ENCODE measurements at regions not wholly inside any gene's neighbourhood (a gene's known extent, or its start where the extent isn't known, plus 50 kb on each side); places are given as distances from the start of the nearest gene placed in this dataset.

DNA sequence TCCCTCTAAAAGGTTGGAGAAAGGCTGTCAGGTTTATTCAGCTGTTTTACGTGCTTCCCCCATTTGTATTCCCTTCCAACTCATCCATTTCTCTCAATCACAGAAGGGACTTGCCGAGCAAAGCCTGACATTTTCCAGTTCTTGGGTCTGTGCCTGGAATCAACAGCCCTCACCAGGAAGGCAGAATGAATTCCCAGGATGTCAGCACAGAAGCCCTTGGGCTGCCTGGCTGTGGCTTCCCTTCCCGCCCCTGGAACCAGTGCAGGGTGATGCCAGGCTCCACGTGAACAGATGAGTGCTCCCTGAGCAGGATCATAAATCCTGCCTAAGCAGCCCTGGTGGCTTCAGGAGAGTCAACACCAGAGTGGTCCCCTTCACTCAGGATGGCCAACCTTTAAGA is 86.1 kb upstream of the CD83 start:
- no peak overlapping the region for H3K27ac Mint-ChIP-seq
- no peak for DNase-seq
- peaks cover 49% of the 10 kb centered on the region for H3K27me3 Mint-ChIP-seq
- H3K4me1 Mint-ChIP-seq (ENCODE audit: low read depth), result no peaks in the 10 kb centered on the region
- H3K9me3 Mint-ChIP-seq, result no peaks in the 10 kb centered on the region
- H3K4me3 Mint-ChIP-seq, result no peak overlapping the region
- no peaks in the 10 kb centered on the region for H3K36me3 Mint-ChIP-seq (ENCODE audit: low read depth)

DNA sequence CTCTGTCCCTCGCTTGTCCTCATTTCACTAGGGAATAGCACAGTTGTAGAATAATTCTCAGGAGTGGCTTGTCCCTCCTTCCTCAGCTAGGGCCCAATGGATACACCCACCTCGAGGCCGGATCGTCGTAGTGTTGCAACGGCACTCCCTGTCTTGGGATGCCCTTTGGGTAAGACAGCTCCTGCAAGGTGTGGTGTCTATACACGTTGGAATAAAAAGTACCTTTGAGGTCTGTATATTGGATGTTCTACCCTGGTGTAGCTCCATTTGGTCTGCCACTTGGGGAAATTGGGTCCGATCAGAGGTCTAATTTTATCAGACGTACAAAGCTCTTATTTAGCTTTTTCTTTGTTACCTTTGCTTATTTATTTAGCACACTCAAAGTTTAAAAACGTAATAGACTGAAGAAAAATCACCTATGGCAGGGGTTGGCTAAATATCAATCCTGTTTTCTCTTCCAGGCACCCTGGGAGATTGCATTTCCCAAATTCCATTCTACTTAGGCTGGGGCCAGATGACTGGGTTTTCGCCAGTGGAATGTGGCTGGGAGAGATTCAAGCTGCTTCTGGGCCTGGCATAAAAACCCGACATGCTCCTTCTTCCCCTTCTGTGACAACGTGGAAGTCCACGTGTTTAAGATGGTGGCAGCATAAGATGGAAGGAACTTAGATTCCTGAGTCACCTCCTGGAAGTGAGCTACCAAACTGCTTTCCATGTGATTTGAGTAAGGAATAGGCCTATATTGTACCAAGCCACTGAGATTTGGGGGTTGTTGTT is 82.3 kb upstream of the CD83 start:
- Mint-ChIP-seq H3K4me1 (ENCODE audit: low read depth) (peaks cover 3% of the 10 kb centered on the region), H3K27ac (no peak overlapping the region), H3K27me3 (peaks cover 50% of the 10 kb centered on the region), H3K9me3 (no peaks in the 10 kb centered on the region), H3K4me3 (no peak overlapping the region), H3K36me3 (ENCODE audit: low read depth) (no peaks in the 10 kb centered on the region)
- no peak for DNase-seq

DNA sequence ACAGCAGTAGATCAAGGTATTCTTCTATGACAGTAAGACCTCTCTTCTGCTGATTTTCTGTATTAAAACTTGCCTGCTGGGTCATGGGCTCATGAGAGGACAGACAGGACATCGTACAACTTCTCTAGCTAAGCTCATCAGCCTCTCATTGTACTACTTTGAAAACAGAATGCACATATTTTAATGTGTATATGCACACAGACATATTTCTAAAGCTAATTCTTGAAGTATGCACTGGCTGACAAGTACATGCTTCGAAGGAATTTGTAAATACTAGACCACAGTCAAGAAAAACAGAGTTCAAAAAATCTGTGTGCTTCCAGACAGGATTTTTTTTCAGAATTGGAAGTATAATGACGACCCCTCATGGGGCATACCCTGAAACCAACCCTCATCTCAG is 81.7 kb upstream of the CD83 start:
- Mint-ChIP-seq H3K4me3 (no peak overlapping the region), H3K9me3 (no peaks in the 10 kb centered on the region), H3K36me3 (ENCODE audit: low read depth) (no peaks in the 10 kb centered on the region), H3K4me1 (ENCODE audit: low read depth) (peaks cover 3% of the 10 kb centered on the region), H3K27me3 (peaks cover 49% of the 10 kb centered on the region), H3K27ac (no peak overlapping the region)
- no peak for DNase-seq

DNA sequence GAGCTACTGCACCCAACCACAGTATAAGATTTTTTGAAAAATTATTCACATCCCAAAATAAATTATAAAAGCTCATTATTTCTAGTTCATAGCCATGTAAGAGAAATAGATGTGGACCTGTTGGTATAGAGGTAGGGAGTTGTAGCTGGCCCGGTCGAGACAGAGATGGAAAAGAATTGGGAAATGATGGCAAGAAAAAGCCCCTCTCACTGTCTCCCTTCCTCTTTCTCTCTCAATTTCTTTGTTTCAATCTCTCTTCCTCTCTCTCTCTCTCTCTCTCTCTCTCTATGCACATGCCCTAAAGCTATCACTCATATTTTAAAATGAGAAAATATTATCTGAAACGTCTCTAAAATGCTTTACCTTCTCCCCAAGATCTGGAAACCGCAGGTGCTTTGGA is 80.7 kb upstream of the CD83 start:
- peaks cover 3% of the 10 kb centered on the region for H3K4me1 Mint-ChIP-seq (ENCODE audit: low read depth)
- no peaks in the 10 kb centered on the region for H3K9me3 Mint-ChIP-seq
- H3K27me3 Mint-ChIP-seq, result peaks cover 52% of the 10 kb centered on the region
- no peaks in the 10 kb centered on the region for H3K36me3 Mint-ChIP-seq (ENCODE audit: low read depth)
- DNase-seq, result no peak
- no peak overlapping the region for H3K4me3 Mint-ChIP-seq
- no peak overlapping the region for H3K27ac Mint-ChIP-seq

DNA sequence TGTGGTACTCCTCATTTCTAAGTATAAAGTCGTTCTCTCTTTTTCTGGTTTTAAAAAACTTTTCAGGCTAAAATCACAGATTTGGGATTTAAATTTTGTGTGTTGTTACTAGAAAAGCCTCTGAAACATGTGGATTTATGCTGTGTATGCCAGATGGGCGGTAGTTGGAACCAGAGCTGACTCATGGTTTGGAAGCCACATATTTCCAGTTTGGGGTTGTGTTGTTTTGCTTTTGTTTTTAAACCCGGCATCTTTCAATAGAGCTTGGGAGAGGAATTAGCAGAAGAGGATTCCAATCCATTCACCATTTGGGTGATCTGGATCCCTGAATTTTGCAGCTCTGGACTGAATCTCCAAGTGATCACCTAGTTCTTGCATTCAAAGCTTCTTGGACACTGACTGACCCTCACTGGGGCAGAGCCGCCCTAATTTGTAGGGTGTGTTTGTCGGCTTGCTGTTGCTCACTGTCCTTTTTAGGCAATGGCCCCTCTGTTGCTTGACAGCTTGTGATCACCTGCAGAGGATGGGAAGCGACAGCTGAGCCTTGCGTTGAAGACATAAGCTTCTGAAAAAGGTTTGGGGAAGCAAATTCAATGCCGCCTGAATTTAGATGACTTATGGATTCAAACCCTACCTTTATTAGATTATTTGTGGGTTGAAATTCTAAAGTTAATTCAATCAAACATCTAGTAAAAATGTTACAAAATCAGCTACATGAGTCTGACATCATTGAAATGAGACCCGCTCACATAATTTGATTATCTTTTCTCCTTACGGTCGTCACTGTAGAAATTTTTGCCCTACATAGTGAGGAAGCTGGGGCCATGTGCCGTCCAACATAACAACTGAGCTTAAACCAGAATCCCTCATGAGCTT is 79.9 kb upstream of the CD83 start:
- DNase-seq, result no peak
- H3K4me3 Mint-ChIP-seq, result no peak overlapping the region
- H3K4me1 Mint-ChIP-seq (ENCODE audit: low read depth), result peaks cover 3% of the 10 kb centered on the region
- peaks cover 52% of the 10 kb centered on the region for H3K27me3 Mint-ChIP-seq
- no peaks in the 10 kb centered on the region for H3K9me3 Mint-ChIP-seq
- no peak overlapping the region for H3K27ac Mint-ChIP-seq
- H3K36me3 Mint-ChIP-seq (ENCODE audit: low read depth), result no peaks in the 10 kb centered on the region

DNA sequence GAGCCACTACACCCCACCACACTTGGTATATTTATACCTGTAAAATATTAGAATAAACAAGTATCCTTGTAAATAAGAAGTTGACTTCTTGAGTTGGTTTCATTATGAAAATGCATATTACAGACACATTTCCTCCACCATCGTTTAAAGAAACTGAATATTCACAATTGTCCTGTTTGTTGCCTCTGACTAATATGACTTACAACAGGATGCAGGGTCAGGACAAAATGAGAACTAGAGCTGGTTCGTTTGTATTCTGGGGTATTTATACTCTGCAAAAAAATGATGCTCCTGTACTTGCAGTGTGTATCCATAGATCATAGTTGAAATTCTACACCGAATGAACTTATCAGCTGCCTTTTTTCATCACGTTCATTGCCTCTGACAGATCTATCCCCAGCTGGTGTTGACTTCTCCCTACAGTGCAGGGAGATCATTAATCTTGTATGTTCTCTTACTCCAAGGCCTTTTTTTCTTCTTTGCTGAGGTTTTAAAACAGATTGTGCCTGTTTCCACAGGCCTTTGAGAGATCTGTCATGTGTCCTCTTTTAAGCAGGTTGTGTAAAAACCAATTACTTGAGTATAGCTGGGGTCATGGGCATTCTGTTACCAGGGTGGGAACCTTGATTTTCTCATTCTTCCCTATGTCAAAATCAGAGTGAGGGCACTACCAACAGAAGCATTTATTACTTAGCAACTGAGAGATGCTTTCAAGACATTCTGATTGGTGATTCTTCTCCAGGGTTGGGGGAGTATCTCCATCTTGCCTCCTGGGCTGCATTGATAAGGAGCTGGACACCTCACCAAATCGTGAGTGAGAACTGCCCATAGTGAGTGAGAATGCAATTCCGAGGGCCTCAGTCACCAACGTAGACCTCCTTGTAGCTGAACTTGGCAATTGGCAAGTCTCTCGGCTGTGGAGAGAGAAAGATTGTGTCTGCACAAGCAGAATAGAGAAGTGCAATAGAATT is 78.8 kb upstream of the CD83 start:
- DNase-seq, result no peak
- no peak overlapping the region for H3K27ac Mint-ChIP-seq
- H3K27me3 Mint-ChIP-seq, result peaks cover 55% of the 10 kb centered on the region
- H3K9me3 Mint-ChIP-seq, result no peaks in the 10 kb centered on the region
- no peak overlapping the region for H3K4me3 Mint-ChIP-seq
- peaks cover 3% of the 10 kb centered on the region for H3K4me1 Mint-ChIP-seq (ENCODE audit: low read depth)
- H3K36me3 Mint-ChIP-seq (ENCODE audit: low read depth), result no peaks in the 10 kb centered on the region

DNA sequence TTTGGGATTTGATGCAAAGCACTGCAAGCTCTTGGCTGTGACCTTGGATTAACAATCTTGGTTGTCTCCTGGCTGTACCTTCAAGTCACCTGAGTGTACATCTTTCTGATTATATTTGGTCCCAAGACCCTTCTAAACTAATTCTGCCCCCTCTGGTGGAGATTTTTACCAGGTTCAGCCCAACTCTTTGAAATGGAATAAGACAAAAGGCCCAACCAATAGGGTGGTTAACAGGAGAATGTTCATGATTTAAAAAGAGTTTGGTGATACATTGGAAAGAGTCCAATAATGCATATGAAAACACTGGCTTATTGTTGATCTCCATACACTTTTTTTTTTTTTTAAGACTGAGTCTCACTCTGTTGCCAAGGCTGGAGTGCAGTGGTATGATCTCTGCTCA is 77.5 kb upstream of the CD83 start:
- peaks cover 3% of the 10 kb centered on the region for H3K4me1 Mint-ChIP-seq (ENCODE audit: low read depth)
- no peaks in the 10 kb centered on the region for H3K36me3 Mint-ChIP-seq (ENCODE audit: low read depth)
- H3K27ac Mint-ChIP-seq, result no peak overlapping the region
- H3K27me3 Mint-ChIP-seq, result peaks cover 49% of the 10 kb centered on the region
- DNase-seq, result no peak
- H3K9me3 Mint-ChIP-seq, result no peaks in the 10 kb centered on the region
- H3K4me3 Mint-ChIP-seq, result no peak overlapping the region

DNA sequence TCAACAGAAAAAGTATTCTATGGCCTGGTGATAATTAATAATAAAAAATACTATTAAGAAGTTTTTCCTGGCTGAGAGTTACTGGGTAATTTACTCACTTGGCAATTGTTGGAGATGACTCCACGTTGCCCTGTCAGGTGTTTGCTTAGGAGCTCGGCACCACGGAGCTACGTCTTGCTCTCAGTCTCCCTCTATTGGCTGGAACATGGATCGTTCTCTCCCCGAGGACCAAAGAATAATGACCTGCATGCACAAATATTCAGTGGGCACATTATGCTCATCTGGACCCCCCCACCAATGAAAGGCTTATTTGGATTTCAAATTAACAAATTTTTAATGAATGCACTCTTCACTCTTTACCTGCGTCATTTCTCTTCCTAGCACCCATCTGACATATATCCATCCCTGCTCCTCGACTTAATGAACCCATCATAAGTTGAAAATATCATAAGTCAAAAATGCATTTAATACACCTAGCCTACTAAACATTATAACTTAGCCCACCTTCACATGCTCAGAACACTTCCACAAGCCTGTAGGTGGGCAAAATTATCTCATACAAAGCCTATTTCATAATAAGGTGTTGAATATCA is 71.0 kb upstream of the CD83 start:
- Mint-ChIP-seq H3K36me3 (ENCODE audit: low read depth) (no peaks in the 10 kb centered on the region), H3K4me3 (no peak overlapping the region), H3K27me3 (peaks cover 29% of the 10 kb centered on the region), H3K4me1 (ENCODE audit: low read depth) (no peaks in the 10 kb centered on the region), H3K9me3 (no peaks in the 10 kb centered on the region), H3K27ac (no peak overlapping the region)
- DNase-seq, result peak; percentile 42

DNA sequence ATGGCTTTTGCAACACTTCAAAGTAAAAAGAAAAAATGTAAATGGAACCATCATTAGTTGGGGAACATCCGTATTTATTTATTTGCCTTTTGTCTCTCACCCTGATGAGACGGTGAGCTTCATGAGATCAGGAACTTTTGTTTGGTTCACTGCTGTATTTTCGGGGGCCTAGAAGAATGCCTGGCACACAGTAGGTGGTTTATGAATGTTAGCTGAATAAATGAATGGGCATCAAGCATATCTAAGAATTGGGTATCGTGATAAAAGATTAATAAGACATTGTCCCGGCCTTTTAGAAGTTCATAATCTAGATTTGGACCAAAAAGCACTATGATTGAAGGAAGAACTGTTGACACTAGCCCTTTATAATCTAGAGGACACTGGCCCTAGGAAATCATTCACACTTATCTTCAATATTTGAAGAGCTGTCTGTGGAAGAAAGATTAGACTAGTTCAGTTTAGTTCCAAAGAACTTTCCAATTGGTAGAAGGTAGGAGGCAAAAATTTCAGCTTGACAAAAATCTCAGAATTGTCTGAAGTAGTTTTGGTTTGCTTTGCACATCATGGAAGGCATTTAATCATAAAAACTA is 70.3 kb upstream of the CD83 start:
- no peaks in the 10 kb centered on the region for H3K36me3 Mint-ChIP-seq (ENCODE audit: low read depth)
- peaks cover 29% of the 10 kb centered on the region for H3K27me3 Mint-ChIP-seq
- no peaks in the 10 kb centered on the region for H3K9me3 Mint-ChIP-seq
- no peak overlapping the region for H3K27ac Mint-ChIP-seq
- H3K4me1 Mint-ChIP-seq (ENCODE audit: low read depth), result no peaks in the 10 kb centered on the region
- DNase-seq, result no peak
- no peak overlapping the region for H3K4me3 Mint-ChIP-seq

DNA sequence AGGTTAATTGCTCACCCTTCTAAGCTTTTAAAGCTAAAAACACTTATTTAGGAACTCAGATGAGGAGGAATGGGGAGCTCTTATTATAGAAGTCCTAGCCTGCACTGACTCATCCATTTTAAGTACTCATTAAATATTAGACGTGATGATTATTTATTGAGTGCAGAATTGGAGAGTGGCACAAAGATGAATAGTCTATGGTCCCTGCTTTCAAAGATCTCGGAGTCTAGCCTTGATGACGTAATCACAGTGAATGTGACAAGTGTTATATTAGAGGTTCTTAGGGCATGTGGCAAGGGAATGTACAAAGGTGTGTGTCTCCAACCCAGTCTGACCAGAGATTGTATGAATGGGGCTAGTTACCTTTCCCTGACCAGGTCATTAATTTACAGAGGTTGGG is 68.7 kb upstream of the CD83 start:
- H3K9me3 Mint-ChIP-seq, result no peaks in the 10 kb centered on the region
- peaks cover 23% of the 10 kb centered on the region for H3K27me3 Mint-ChIP-seq
- DNase-seq, result no peak
- no peak overlapping the region for H3K4me3 Mint-ChIP-seq
- no peaks in the 10 kb centered on the region for H3K36me3 Mint-ChIP-seq (ENCODE audit: low read depth)
- H3K4me1 Mint-ChIP-seq (ENCODE audit: low read depth), result no peaks in the 10 kb centered on the region
- H3K27ac Mint-ChIP-seq, result no peak overlapping the region

DNA sequence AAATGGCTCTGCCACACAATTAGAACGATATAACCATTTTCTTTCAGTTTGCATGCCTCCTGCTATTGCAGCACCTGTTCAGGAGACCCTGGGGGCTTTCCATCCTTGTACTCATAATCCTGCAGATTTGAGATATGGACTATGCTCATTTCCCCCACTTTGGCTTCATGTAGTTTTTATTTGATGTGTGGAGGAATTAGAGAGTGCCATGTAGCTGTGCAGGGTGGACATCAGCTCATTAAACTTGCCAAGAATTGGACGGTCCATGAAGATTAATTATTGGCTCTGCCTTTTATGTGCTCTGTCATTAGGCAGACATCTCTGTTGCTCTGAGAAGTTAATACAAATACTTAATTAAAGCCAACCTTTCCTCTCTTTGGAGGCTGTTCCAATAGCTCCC is 66.2 kb upstream of the CD83 start:
- Mint-ChIP-seq H3K27ac (no peak overlapping the region), H3K27me3 (peaks cover 13% of the 10 kb centered on the region), H3K9me3 (no peaks in the 10 kb centered on the region), H3K4me1 (ENCODE audit: low read depth) (no peaks in the 10 kb centered on the region), H3K36me3 (ENCODE audit: low read depth) (no peaks in the 10 kb centered on the region), H3K4me3 (no peak overlapping the region)
- DNase-seq, result no peak

DNA sequence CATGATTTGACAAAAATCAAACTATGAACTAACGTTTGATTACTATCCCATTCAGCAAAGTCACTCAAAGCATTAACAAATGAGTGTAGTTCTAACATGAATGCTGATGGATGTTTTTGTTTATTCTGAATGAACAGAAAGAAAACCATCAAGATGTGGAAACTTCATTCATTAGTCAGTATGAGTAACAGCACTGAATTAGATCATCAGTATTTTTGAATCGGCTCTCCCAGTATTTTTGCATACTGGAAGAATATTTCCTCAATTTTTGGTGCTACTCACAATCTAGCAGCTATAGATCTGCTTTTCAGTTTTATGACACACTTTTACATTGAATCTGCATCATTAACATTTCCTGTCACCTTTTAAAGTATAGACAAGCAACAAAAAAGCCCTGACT is 63.8 kb upstream of the CD83 start:
- Mint-ChIP-seq H3K4me1 (ENCODE audit: low read depth) (no peaks in the 10 kb centered on the region), H3K4me3 (no peak overlapping the region), H3K27ac (no peak overlapping the region), H3K36me3 (ENCODE audit: low read depth) (no peaks in the 10 kb centered on the region), H3K9me3 (no peaks in the 10 kb centered on the region), H3K27me3 (peaks cover 23% of the 10 kb centered on the region)
- DNase-seq, result no peak

DNA sequence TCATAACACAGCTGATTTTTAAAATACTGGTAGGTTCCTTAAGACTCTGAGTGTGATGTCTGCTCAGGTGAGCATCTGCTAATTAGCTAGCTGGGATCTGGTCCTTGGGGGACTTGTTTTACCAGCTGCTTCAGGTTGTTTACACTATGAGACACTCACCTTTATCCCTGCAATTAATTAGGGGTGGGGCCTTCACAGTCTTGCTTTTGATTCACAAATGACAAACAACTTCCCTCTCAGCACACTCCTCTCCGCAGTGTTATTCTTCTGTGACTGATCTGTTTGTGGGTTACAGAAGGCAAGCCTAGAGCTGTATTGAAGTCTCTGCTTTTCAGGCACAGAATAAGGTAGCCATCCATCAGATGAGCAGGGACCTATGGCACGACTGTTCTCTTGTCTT is 62.0 kb upstream of the CD83 start:
- no peaks in the 10 kb centered on the region for H3K4me1 Mint-ChIP-seq (ENCODE audit: low read depth)
- no peak overlapping the region for H3K27ac Mint-ChIP-seq
- DNase-seq, result no peak
- H3K9me3 Mint-ChIP-seq, result no peaks in the 10 kb centered on the region
- peaks cover 25% of the 10 kb centered on the region for H3K27me3 Mint-ChIP-seq
- H3K4me3 Mint-ChIP-seq, result no peak overlapping the region
- H3K36me3 Mint-ChIP-seq (ENCODE audit: low read depth), result no peaks in the 10 kb centered on the region
